ENCODE measurements at regions not wholly inside any gene's neighbourhood (a gene's known extent, or its start where the extent isn't known, plus 50 kb on each side); places are given as distances from the start of the nearest gene placed in this dataset.

DNA sequence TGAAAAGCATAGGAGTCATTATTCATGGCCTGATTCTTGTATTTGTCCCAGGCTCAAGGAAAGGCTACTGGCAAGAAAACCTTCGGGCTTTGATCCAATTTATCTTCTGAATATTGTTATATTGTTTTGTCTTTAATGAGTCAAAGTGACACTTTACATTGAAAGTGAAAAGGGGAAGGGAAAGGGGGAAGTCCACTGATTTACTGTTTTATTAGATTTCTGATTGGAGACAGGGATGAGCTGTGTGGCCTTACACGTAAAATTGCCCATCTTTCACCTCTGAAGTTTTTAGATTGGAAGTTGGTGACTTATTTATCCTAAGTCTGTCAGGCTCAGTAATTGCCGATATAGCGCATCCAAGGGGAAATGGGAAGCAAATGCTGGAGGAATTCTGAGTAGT is 843.8 kb upstream of the LRRTM1 start:
- TF ChIP-seq SUZ12 (IDR thresholded peaks at IDR 0.05; ENCODE audit: extremely low read depth, insufficient read depth, insufficient read length) (no peak), YY1 (IDR thresholded peaks at IDR 0.05; ENCODE audit: insufficient read depth, insufficient read length) (no peak), ZNF274 (IDR thresholded peaks at IDR 0.05; ENCODE audit: low read depth, low read length) (no peak)

All from NT2/D1 (cell line).